Prostate gland (tissue), 2 donors: ENCODE measurements at regions not wholly inside any gene's neighbourhood (a gene's known extent, or its start where the extent isn't known, plus 50 kb on each side); places are given as distances from the start of the nearest gene placed in this dataset.

Experiments
- CTCF ChIP-seq, 4 experiments: fragments of 200-600 bp in 2 of 4; fragments of 450-650 bp in 2 of 4; sonication (generic) in 2 of 4; IDR thresholded peaks; 1 replicate in 3 of 4; 2 replicates in 1 of 4; pipeline ENCODE4 v1.5.1; 2016 to 2019; ENCODE audit warnings: antibody characterized with exemption in 4 of 4, mild to moderate bottlenecking in 2 of 4, moderate library complexity in 2 of 4
- POLR2A ChIP-seq: fragments of 450-650 bp; IDR thresholded peaks from one replicate; pipeline ENCODE4 v1.6.1; 2016; ENCODE audit warnings: antibody characterized with exemption, mild to moderate bottlenecking
- POLR2AphosphoS5 ChIP-seq: sonication (generic); formaldehyde crosslinking; IDR thresholded peaks from one replicate; pipeline ENCODE4 v1.6.1; 2017; ENCODE audit warnings: antibody characterized with exemption

GRCh38 chr13:70755456-70755855 is 647.2 kb upstream of the KLHL1 start:
- TF ChIP-seq POLR2AphosphoS5 (no peak), CTCF (IDR thresholded peaks at IDR 0.05) (no peak), POLR2A (no peak)
